PC-9 (cell line): ENCODE measurements at regions not wholly inside any gene's neighbourhood (a gene's known extent, or its start where the extent isn't known, plus 50 kb on each side); places are given as distances from the start of the nearest gene placed in this dataset.

ENCODE experiments used
- BruUV-seq: library from RNA; stranded (reverse); fragments of 400-500 nt; replicated peaks from 2 replicates; lab custom pipeline; 2021; lab: Mats Ljungman, UMichigan
- CTCF ChIA-PET: fragments of 300-600 bp; sonication (Branson Sonifier 250); formaldehyde crosslinking; loops from one replicate; lab custom pipeline; 2022; ENCODE audit warnings: antibody characterized with exemption; lab: Charles Lee
- POLR2A ChIA-PET: fragments of 300-600 bp; sonication (Branson Sonifier 250); formaldehyde crosslinking; loops from one replicate; lab custom pipeline; 2022; ENCODE audit warnings: antibody characterized with exemption; ENCODE audit not compliant: unreplicated experiment; lab: Charles Lee
- DNase-seq, 2 experiments: peaks; one replicate each; pipeline versions ENCODE4 v3.0.0 to v3.0.0-alpha.2; 2015 to 2022; ENCODE audit warnings: mixed read lengths in 1 of 2
- H2AFZ ChIP-seq: fragments of 200-600 bp; sonication (generic); 2 replicates; pipeline ENCODE4 v1.8.1; 2017; ENCODE audit warnings: antibody characterized with exemption
- H3F3A ChIP-seq: fragments of 200-600 bp; sonication (generic); 2 replicates; pipeline ENCODE4 v1.8.1; 2017; ENCODE audit warnings: antibody characterized with exemption, mild to moderate bottlenecking, low read depth; ENCODE audit not compliant: insufficient read depth
- H3K27ac ChIP-seq: fragments of 200-600 bp; sonication (generic); 2 replicates; pipeline ENCODE4 v1.6.1; 2016; ENCODE audit warnings: mixed run types
- H3K27me3 ChIP-seq: fragments of 200-600 bp; sonication (generic); 2 replicates; pipeline ENCODE4 v1.6.1; 2016; ENCODE audit warnings: low read depth, mixed run types; ENCODE audit not compliant: insufficient read depth
- H3K36me3 ChIP-seq: fragments of 200-600 bp; sonication (generic); 2 replicates; pipeline ENCODE4 v1.6.1; 2016; ENCODE audit warnings: low read depth, mixed run types
- H3K4me1 ChIP-seq: fragments of 200-600 bp; sonication (generic); replicated peaks from 2 replicates; pipeline ENCODE4 v1.6.1; 2016; ENCODE audit warnings: mixed run types; ENCODE audit not compliant: insufficient read depth
- H3K4me2 ChIP-seq: fragments of 200-600 bp; sonication (generic); 2 replicates; pipeline ENCODE4 v1.6.1; 2017; ENCODE audit warnings: mixed run types
- H3K4me3 ChIP-seq: fragments of 200-600 bp; sonication (generic); 2 replicates; pipeline ENCODE4 v1.6.1; 2016; ENCODE audit warnings: mixed run types
- H3K79me2 ChIP-seq: fragments of 200-600 bp; sonication (generic); 2 replicates; pipeline ENCODE4 v1.6.1; 2017; ENCODE audit warnings: low read depth, mixed run types
- H3K9me2 ChIP-seq: fragments of 200-600 bp; sonication (generic); 2 replicates; pipeline ENCODE4 v1.8.1; 2017; ENCODE audit warnings: mild to moderate bottlenecking; ENCODE audit not compliant: insufficient read depth
- H3K9me3 ChIP-seq: fragments of 200-600 bp; sonication (generic); 2 replicates; pipeline ENCODE4 v1.8.1; 2016; ENCODE audit warnings: low read depth; ENCODE audit not compliant: insufficient read depth
- H4K20me1 ChIP-seq: fragments of 200-600 bp; sonication (generic); 2 replicates; pipeline ENCODE4 v1.8.1; 2017; ENCODE audit not compliant: insufficient read depth
- EZH2 ChIP-seq: fragments of 200-600 bp; sonication (generic); IDR thresholded peaks from 2 replicates; pipeline ENCODE4 v1.8.0; 2017; ENCODE audit warnings: antibody characterized with exemption, low read depth
- intact Hi-C: fragments of 100-400 bp; cut with micrococcal nuclease; formaldehyde crosslinking; loops from one replicate; pipeline ENCODE4 v1.10.0; 2022; ENCODE audit not compliant: unreplicated experiment
- TF ChIP-seq, protein P1 (sequence below): fragments of 200-600 bp; sonication (generic); conservative IDR thresholded peaks from 2 replicates; pipeline ENCODE4 v1.6.1; 2017; ENCODE audit warnings: mixed run types, antibody characterized with exemption, mild to moderate bottlenecking, moderate library complexity

DNA sequence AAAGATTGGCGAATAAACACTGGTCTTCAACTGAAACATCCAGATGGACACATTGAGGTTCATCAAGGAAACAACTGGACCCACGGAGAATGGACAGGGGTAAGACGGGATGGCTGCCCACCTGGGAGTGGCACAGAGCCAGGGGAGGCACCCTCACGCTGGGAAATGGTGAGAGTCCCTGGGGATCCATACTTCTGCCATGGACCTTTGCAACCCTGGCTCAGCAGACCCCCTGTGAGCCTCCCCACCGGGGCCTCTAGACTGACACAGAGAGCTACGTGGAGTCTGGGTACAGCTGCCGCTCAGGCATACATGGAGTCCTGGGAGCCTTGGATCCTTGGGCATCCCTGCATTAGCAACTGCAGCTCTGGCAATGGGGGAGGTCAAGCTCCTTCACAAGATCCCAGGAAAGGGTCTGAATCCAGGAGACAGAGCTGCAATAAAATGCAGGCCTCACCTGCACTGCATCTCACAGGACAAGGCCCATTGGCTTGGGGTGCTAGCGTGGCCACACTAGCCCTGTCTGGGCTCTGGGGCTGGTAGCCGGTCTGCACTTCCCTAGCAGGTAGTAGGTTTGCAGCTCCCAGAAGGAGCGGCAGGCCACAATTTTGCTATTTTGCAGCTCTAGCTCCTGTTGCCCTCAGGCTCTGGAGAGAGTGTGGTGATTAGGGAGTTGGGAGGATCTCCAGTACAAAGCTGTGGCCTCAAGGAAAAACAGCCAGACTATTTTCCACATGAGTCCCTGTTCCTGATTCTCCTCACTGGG, 496.4 kb upstream of the LRRC4C start:
- Histone ChIP-seq H3K9me2 (no peaks in the 10 kb centered on the region), H3K79me2 (no peaks in the 10 kb centered on the region), H3K27ac (no peak overlapping the region), H3F3A (no peaks in the 10 kb centered on the region), H3K36me3 (no peaks in the 10 kb centered on the region), H3K4me2 (no peak overlapping the region), H3K4me3 (no peak overlapping the region), H3K9me3 (no peaks in the 10 kb centered on the region), H4K20me1 (no peaks in the 10 kb centered on the region), H2AFZ (no peak overlapping the region), H3K27me3 (no peaks in the 10 kb centered on the region; the same call in 1 of the 2 replicates), H3K4me1 (no peaks in the 10 kb centered on the region)
- TF ChIP-seq EZH2: no peak
- TF ChIP-seq, protein P1, sequence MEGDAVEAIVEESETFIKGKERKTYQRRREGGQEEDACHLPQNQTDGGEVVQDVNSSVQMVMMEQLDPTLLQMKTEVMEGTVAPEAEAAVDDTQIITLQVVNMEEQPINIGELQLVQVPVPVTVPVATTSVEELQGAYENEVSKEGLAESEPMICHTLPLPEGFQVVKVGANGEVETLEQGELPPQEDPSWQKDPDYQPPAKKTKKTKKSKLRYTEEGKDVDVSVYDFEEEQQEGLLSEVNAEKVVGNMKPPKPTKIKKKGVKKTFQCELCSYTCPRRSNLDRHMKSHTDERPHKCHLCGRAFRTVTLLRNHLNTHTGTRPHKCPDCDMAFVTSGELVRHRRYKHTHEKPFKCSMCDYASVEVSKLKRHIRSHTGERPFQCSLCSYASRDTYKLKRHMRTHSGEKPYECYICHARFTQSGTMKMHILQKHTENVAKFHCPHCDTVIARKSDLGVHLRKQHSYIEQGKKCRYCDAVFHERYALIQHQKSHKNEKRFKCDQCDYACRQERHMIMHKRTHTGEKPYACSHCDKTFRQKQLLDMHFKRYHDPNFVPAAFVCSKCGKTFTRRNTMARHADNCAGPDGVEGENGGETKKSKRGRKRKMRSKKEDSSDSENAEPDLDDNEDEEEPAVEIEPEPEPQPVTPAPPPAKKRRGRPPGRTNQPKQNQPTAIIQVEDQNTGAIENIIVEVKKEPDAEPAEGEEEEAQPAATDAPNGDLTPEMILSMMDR: no peak
- POLR2A ChIA-PET: no interaction called here
- no TSS peak for BruUV-seq
- intact Hi-C loops: no loop called here
- DNase-seq: no peak
- CTCF ChIA-PET: no interaction called here

DNA sequence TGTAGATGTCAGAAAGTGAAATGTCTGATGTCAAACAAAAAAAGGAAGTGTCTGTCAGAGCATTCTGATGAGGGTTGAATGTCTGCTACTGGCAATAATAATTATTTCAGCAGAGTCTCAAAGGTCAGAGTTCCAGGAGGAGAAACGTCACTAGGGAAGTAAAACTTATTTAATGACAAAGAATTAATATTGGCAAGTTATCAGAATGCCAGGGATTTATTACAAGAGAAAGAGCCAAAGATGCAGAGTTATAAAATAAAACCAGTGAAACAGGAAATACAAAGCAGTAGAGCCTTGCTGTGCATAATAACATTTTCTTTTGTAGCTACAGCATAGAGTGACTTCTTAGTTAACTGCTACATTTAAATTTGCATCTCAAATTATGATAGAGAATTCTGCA, 504.0 kb upstream of the LRRC4C start:
- Histone ChIP-seq H3K4me1 (no peaks in the 10 kb centered on the region), H2AFZ (no peak overlapping the region), H3K4me3 (no peak overlapping the region), H3K27ac (no peak overlapping the region), H3K4me2 (no peak overlapping the region), H3K79me2 (no peaks in the 10 kb centered on the region), H3F3A (no peaks in the 10 kb centered on the region), H3K36me3 (no peaks in the 10 kb centered on the region), H3K9me3 (no peaks in the 10 kb centered on the region), H3K27me3 (no peaks in the 10 kb centered on the region), H4K20me1 (no peaks in the 10 kb centered on the region), H3K9me2 (no peaks in the 10 kb centered on the region)
- TF ChIP-seq, protein P1: no peak
- TF ChIP-seq EZH2: no peak
- DNase-seq: no peak
- BruUV-seq: no TSS peak
- CTCF ChIA-PET: no interaction called here
- POLR2A ChIA-PET: no interaction called here
- intact Hi-C loops: no loop called here

DNA sequence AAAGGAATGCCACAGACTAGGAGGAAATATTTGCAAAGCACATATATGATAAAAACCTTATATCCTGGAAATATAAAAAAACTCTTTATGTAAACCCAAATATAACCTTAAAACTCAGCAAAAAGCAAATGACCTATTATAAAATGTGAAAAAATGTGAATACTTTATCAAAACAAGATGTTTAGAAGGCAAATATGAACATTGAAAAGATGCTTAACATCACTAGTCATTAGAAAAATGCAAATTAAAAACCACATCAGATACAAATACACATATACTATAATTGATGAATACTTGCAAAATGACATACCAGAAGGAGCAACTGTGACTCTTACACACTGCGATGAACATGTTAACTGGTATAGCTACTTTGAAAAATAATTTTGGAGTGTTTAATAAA, 511.2 kb upstream of the LRRC4C start:
- H3K9me2 ChIP-seq: 0 out of 2 replicates have a peak, but pooled peaks cover 4% of the 10 kb centered on the region
- no peaks in the 10 kb centered on the region for H3K4me1 ChIP-seq
- H3K27me3 ChIP-seq: no peaks in the 10 kb centered on the region
- BruUV-seq: no TSS peak
- H4K20me1 ChIP-seq: no peaks in the 10 kb centered on the region
- H3F3A ChIP-seq: no peaks in the 10 kb centered on the region
- H3K27ac ChIP-seq: no peak overlapping the region
- no peak overlapping the region for H3K4me2 ChIP-seq
- TF ChIP-seq EZH2: no peak
- TF ChIP-seq, protein P1: no peak
- no peak overlapping the region for H2AFZ ChIP-seq
- H3K36me3 ChIP-seq: no peaks in the 10 kb centered on the region
- intact Hi-C loops: no loop called here
- no peaks in the 10 kb centered on the region for H3K9me3 ChIP-seq
- no peaks in the 10 kb centered on the region for H3K79me2 ChIP-seq
- ChIA-PET POLR2A (no interaction called here), CTCF (no interaction called here)
- H3K4me3 ChIP-seq: no peak overlapping the region
- DNase-seq: no peak
